ENCODE measurements at regions not wholly inside any gene's neighbourhood (a gene's known extent, or its start where the extent isn't known, plus 50 kb on each side); places are given as distances from the start of the nearest gene placed in this dataset.

DNA sequence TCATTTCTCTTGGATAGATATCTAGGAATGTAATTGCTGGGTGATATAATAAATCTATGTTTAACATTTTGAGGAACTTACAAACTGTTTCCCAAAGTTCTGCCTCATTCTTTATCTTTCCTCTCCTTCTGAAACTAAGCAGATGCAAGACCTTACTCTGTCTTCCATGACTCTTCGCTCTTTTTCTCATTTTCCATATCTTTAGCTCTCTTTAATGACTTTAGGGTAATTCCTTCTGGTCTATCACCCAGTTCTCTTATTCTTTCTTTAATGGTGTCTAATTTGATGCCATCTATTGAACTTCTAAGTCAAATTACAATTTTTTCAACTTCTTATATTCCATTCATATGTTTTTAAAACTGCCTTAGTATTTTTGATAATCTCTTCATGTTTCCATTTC is 316.6 kb downstream of the POU4F1 start:
- no peaks in the 10 kb centered on the region for H3K9me2 ChIP-seq (replicated peaks; ENCODE audit: control insufficient read depth, low read length)
- no peaks in the 10 kb centered on the region for H3K36me3 ChIP-seq (ENCODE audit: control insufficient read depth, low read length)
- no peak for TF ChIP-seq EZH2phosphoT487 (IDR thresholded peaks at IDR 0.05; ENCODE audit: borderline replicate concordance, low read length)
- no peak for TF ChIP-seq CTCF (IDR thresholded peaks at IDR 0.05; ENCODE audit: low read depth, low read length, poor library complexity, severe bottlenecking)

DNA sequence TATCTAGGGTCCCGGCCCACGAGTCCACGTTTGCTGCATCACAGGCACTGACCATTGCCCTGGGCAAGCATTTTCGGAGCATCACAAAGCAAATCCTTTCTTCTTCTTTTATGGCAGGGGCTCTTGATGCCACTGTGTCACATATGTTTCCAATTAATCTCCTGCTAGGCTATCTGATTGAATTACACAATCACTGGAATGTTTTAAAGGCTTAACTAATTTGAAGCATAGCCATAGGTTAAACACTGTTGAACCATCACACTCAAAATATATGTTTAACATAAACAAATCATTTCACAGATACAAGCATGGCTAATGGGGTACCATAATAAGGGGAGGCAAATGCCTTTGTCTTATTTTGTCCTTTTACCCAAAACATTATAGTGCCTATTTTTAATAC is 338.3 kb downstream of the POU4F1 start:
- H3K27ac ChIP-seq (ENCODE audit: low read depth, low read length): no peak overlapping the region
- TF ChIP-seq EZH2phosphoT487 (IDR thresholded peaks at IDR 0.05; ENCODE audit: borderline replicate concordance, low read length) (no peak), CTCF (IDR thresholded peaks at IDR 0.05; ENCODE audit: low read depth, low read length, poor library complexity, severe bottlenecking) (no peak)
- no peaks in the 10 kb centered on the region for H3K27me3 ChIP-seq (ENCODE audit: control insufficient read depth, low read length)
- H4K20me1 ChIP-seq (ENCODE audit: control insufficient read depth, insufficient read depth, low read depth, low read length): no peaks in the 10 kb centered on the region
- H3K79me2 ChIP-seq (ENCODE audit: control insufficient read depth, low read length): no peaks in the 10 kb centered on the region
- no peaks in the 10 kb centered on the region for H3K9me3 ChIP-seq (ENCODE audit: control insufficient read depth, insufficient read depth, low read length)
- no peaks in the 10 kb centered on the region for H3K36me3 ChIP-seq (ENCODE audit: control insufficient read depth, low read length)
- H3K4me1 ChIP-seq (ENCODE audit: control insufficient read depth, low read length): no peaks in the 10 kb centered on the region
- no peaks in the 10 kb centered on the region for H3K9me2 ChIP-seq (replicated peaks; ENCODE audit: control insufficient read depth, low read length)
- no peak overlapping the region for H3K4me2 ChIP-seq (ENCODE audit: low read length)
- no peak overlapping the region for H3K4me3 ChIP-seq (ENCODE audit: low read length)
- no peaks in the 10 kb centered on the region for H3F3A ChIP-seq (ENCODE audit: control insufficient read depth, insufficient read depth)

More for the DNA sequence above, 316.6 kb downstream of the POU4F1 start:
- H4K20me1 ChIP-seq (ENCODE audit: control insufficient read depth, insufficient read depth, low read depth, low read length): no peaks in the 10 kb centered on the region
- H3K9me3 ChIP-seq (ENCODE audit: control insufficient read depth, insufficient read depth, low read length): no peaks in the 10 kb centered on the region
- no peaks in the 10 kb centered on the region for H3K27me3 ChIP-seq (ENCODE audit: control insufficient read depth, low read length)
- H3K4me2 ChIP-seq (ENCODE audit: low read length): no peak overlapping the region
- H3K4me3 ChIP-seq (ENCODE audit: low read length): no peak overlapping the region
- H3K27ac ChIP-seq (ENCODE audit: low read depth, low read length): no peak overlapping the region
- no peaks in the 10 kb centered on the region for H3F3A ChIP-seq (ENCODE audit: control insufficient read depth, insufficient read depth)
- no peaks in the 10 kb centered on the region for H3K4me1 ChIP-seq (ENCODE audit: control insufficient read depth, low read length)
- H3K79me2 ChIP-seq (ENCODE audit: control insufficient read depth, low read length): no peaks in the 10 kb centered on the region

DNA sequence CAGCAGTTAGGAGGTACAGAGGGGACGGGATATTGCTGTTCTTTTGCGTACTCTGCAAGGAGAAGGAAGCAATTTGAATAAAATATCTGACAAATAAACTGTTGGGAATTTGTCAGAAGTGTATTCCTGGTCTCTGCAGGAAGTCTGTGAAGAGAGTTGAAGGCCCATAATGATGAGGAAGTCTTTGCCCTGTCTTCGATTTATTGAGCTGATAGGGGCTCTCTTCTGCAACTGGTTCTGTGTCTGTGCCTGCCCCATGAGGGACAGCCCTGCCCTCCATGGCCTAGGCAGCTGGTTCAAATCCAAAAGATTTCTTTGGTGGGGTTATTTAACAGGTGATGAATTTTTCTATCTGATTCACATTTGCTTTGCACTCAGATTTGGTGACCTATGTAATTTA is 339.7 kb upstream of the EDNRB start:
- no peak overlapping the region for H3K4me2 ChIP-seq (ENCODE audit: low read length)

More for the DNA sequence above, 339.7 kb upstream of the EDNRB start:
- Histone ChIP-seq H3K4me3 (ENCODE audit: low read length) (no peak overlapping the region), H3K79me2 (ENCODE audit: control insufficient read depth, low read length) (no peaks in the 10 kb centered on the region), H3K27ac (ENCODE audit: low read depth, low read length) (no peak overlapping the region), H4K20me1 (ENCODE audit: control insufficient read depth, insufficient read depth, low read depth, low read length) (no peaks in the 10 kb centered on the region), H3K9me3 (ENCODE audit: control insufficient read depth, insufficient read depth, low read length) (no peaks in the 10 kb centered on the region), H3F3A (ENCODE audit: control insufficient read depth, insufficient read depth) (no peaks in the 10 kb centered on the region), H3K4me1 (ENCODE audit: control insufficient read depth, low read length) (no peaks in the 10 kb centered on the region), H3K36me3 (ENCODE audit: control insufficient read depth, low read length) (no peaks in the 10 kb centered on the region), H3K27me3 (ENCODE audit: control insufficient read depth, low read length) (no peaks in the 10 kb centered on the region), H3K9me2 (replicated peaks; ENCODE audit: control insufficient read depth, low read length) (no peaks in the 10 kb centered on the region)
- no peak for TF ChIP-seq CTCF (IDR thresholded peaks at IDR 0.05; ENCODE audit: low read depth, low read length, poor library complexity, severe bottlenecking)
- TF ChIP-seq EZH2phosphoT487 (IDR thresholded peaks at IDR 0.05; ENCODE audit: borderline replicate concordance, low read length): no peak

All from DOHH2 (cell line).